ENCODE measurements at regions not wholly inside any gene's neighbourhood (a gene's known extent, or its start where the extent isn't known, plus 50 kb on each side); places are given as distances from the start of the nearest gene placed in this dataset.

GRCh38 chr9:103167530-103167929, 172.4 kb downstream of the CYLC2 start:
- TF ChIP-seq POLR2A (IDR thresholded peaks at IDR 0.05; ENCODE audit: low read depth, low read length): no peak
- TF ChIP-seq POLR2AphosphoS5 (IDR thresholded peaks at IDR 0.05; ENCODE audit: low read depth, low read length): no peak
